Gastrocnemius medialis (tissue), 4 donors: ENCODE measurements at regions not wholly inside any gene's neighbourhood (a gene's known extent, or its start where the extent isn't known, plus 50 kb on each side); places are given as distances from the start of the nearest gene placed in this dataset.

Experiments
- CTCF ChIP-seq, 5 experiments: fragments of 450-650 bp in 3 of 5; fragments of 200-600 bp in 2 of 5; sonication (generic) in 2 of 5; IDR thresholded peaks in 4 of 5; conservative IDR thresholded peaks in 1 of 5; 1 replicate in 4 of 5; 2 replicates in 1 of 5; pipeline ENCODE4 v1.5.1; 2016 to 2019; ENCODE audit warnings: antibody characterized with exemption in 5 of 5, mild to moderate bottlenecking in 3 of 5, moderate library complexity in 3 of 5
- POLR2A ChIP-seq, 2 donors: fragments of 450-650 bp; IDR thresholded peaks; one replicate each; pipeline ENCODE4 v1.6.1; 2017; ENCODE audit warnings: antibody characterized with exemption in 2 of 2, mild to moderate bottlenecking in 2 of 2, moderate library complexity in 2 of 2

DNA sequence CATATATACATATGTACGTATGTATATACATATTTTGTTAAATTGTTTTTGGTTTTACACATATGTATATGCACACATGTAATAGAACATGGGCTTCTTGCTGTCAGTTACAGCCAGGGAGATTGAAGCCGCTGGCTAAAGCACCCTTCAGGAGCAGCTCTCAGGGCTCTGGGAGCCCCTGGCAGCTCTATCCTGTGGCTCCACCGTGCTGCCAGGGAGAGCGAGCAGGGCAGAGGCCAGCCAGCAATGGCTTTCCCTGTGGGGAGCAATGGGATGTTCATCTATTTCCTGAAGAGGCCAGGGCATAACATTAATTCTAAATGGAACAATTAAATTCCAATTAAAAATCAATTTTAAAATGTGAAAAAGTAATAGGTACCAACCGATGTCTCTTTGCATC lies 102.9 kb downstream of the PSMG1 start:
- TF ChIP-seq CTCF (IDR thresholded peaks at IDR 0.05 in 4 of 5, conservative IDR thresholded peaks at IDR 0.05 in 1 of 5), result no peak
- no peak for TF ChIP-seq POLR2A (IDR thresholded peaks at IDR 0.05)
